ENCODE measurements at regions not wholly inside any gene's neighbourhood (a gene's known extent, or its start where the extent isn't known, plus 50 kb on each side); places are given as distances from the start of the nearest gene placed in this dataset.

DNA sequence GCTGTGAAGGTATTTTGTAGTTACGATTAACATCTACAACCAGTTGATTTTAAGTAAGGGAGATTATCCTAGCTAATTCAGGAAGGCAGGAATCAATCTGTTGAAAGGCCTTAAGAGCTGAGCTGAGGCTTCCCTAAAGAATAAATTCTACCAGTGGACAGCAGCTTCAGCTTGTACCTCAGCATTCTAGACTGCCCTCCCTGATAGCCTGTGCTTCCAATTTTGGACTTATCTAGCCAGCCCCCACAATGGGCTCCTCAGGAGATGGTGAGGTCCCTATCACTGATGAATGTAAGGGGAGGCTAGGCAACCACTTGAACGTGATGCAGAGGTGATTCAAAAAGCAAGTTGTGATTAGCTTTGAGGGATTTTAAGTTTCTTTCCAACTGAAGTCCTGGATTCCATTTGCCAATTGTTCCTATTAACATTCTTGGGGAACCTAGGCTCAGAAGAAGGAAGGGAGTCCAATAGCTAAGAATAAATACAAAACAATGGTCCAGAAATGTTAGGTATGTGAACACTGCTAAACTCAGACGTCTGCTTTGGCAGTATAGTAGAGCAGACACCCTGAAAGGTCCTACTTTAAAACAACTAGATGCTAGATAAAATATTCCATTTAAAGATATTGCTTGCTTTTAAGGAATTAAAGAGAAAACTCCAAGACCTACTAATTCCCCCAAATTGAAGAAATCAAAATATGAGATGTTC is 404.3 kb upstream of the TENM4 start:
- TF ChIP-seq, protein P1, sequence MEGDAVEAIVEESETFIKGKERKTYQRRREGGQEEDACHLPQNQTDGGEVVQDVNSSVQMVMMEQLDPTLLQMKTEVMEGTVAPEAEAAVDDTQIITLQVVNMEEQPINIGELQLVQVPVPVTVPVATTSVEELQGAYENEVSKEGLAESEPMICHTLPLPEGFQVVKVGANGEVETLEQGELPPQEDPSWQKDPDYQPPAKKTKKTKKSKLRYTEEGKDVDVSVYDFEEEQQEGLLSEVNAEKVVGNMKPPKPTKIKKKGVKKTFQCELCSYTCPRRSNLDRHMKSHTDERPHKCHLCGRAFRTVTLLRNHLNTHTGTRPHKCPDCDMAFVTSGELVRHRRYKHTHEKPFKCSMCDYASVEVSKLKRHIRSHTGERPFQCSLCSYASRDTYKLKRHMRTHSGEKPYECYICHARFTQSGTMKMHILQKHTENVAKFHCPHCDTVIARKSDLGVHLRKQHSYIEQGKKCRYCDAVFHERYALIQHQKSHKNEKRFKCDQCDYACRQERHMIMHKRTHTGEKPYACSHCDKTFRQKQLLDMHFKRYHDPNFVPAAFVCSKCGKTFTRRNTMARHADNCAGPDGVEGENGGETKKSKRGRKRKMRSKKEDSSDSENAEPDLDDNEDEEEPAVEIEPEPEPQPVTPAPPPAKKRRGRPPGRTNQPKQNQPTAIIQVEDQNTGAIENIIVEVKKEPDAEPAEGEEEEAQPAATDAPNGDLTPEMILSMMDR (IDR thresholded peaks at IDR 0.05), result no peak
- no peak for TF ChIP-seq ZFX (IDR thresholded peaks at IDR 0.05; ENCODE audit: borderline replicate concordance)
- no peak overlapping the region for H3K27ac ChIP-seq

GRCh38 chr11:79834015-79834414 is 393.2 kb upstream of the TENM4 start:
- no peak for TF ChIP-seq ZFX (IDR thresholded peaks at IDR 0.05; ENCODE audit: borderline replicate concordance)
- TF ChIP-seq, protein P1 (IDR thresholded peaks at IDR 0.05), result no peak

GRCh38 chr11:79830446-79830845 is 389.6 kb upstream of the TENM4 start:
- no peak overlapping the region for H3K27ac ChIP-seq
- TF ChIP-seq, protein P1 (IDR thresholded peaks at IDR 0.05), result no peak
- no peak for TF ChIP-seq ZFX (IDR thresholded peaks at IDR 0.05; ENCODE audit: borderline replicate concordance)

More at GRCh38 chr11:79834015-79834414, 393.2 kb upstream of the TENM4 start:
- H3K27ac ChIP-seq, result no peak overlapping the region

DNA sequence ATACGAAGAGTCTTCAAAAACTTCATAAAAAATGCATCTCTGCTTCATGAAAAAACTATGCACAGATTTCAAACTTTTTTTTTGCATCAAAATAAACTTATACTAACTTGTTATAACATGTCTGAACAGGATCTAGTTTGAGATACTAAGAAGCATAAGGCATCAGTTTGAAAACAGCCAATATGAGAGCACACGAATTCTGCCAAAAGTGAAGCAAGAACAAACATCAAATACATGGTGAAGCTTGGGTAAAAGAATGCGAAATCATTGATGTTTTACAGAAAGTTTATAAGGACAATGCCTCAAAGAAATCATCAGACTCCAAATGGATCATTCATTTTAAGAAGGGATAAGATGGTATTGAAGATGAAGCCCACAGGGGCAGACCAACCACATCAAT is 389.1 kb upstream of the TENM4 start:
- H3K27ac ChIP-seq, result no peak overlapping the region
- TF ChIP-seq, protein P1 (IDR thresholded peaks at IDR 0.05), result no peak
- no peak for TF ChIP-seq ZFX (IDR thresholded peaks at IDR 0.05; ENCODE audit: borderline replicate concordance)

DNA sequence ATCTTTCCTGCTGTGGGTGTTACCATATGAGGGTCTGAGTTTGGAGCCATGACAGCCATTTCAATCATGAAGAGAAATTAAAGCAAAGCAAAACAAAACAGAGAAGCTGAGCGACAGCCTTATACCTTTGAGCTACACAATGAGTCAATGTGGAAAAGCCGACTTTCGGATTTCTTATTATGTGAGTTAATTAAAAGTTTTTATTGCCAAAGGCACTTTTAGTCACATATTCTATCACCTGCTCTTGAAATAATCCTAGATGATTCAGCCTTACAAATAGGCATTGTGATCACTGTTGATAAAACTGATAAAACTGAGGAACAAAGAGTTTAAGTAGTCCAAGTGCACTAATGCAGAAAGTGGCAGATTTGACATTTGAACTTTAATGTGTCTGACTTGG is 381.9 kb upstream of the TENM4 start:
- TF ChIP-seq, protein P1 (IDR thresholded peaks at IDR 0.05), result no peak
- TF ChIP-seq ZFX (IDR thresholded peaks at IDR 0.05; ENCODE audit: borderline replicate concordance), result no peak
- H3K27ac ChIP-seq, result no peak overlapping the region

DNA sequence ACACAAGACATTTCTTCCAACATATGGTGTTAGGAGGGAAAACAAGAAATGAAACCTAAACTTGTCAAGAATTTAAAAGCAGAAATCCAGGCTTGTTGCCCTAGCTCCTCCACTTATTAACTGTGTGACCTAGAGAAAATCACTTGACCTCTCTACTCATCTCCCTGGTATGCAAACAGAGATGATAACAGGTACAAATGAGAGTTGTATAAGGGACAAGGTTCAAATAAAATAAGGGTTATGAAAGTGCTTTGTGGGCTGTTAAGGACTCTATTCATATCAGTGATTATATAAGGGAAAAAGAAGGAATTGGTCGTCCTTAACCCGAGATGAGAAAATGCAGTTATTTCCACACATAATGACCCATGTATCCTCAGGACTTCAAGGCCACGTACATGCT is 372.7 kb upstream of the TENM4 start:
- H3K27ac ChIP-seq, result no peak overlapping the region
- TF ChIP-seq, protein P1 (IDR thresholded peaks at IDR 0.05), result no peak
- no peak for TF ChIP-seq ZFX (IDR thresholded peaks at IDR 0.05; ENCODE audit: borderline replicate concordance)

- no peak for TF ChIP-seq ZFX (IDR thresholded peaks at IDR 0.05; ENCODE audit: borderline replicate concordance)
- TF ChIP-seq, protein P1 (IDR thresholded peaks at IDR 0.05), result no peak
Measured at GRCh38 chr11:79809487-79809886, 368.7 kb upstream of the TENM4 start.

More at GRCh38 chr11:79809487-79809886, 368.7 kb upstream of the TENM4 start:
- no peak overlapping the region for H3K27ac ChIP-seq
